ENCODE measurements at regions not wholly inside any gene's neighbourhood (a gene's known extent, or its start where the extent isn't known, plus 50 kb on each side); places are given as distances from the start of the nearest gene placed in this dataset.

- WGBS, 2 donors: 36 to 41% methylated on average over 14 of the region's 14 CpGs
- Histone ChIP-seq H3K9ac (ENCODE audit: insufficient read depth in 1 of 2, low read length in 2 of 2) (no peak overlapping the region), H3K36me3 (ENCODE audit: control insufficient read depth in 4 of 4, insufficient read depth in 4 of 4, low read length in 4 of 4) (no peaks in the 10 kb centered on the region), H3K27me3 (ENCODE audit: control insufficient read depth in 3 of 3, insufficient read depth in 3 of 3, low read length in 2 of 3) (peaks cover 0 to 9% (median 5%) of the 10 kb centered on the region in 3 donors), H3K27ac (ENCODE audit: low read depth in 1 of 2, low read length in 1 of 2) (no peak overlapping the region), H3K4me1 (ENCODE audit: control insufficient read depth in 5 of 5, insufficient read depth in 5 of 5, low read length in 5 of 5) (no peaks in the 10 kb centered on the region), H3K4me3 (no peak overlapping the region), H3K9me3 (ENCODE audit: control insufficient read depth in 4 of 4, insufficient read depth in 3 of 4, low read length in 3 of 4) (peaks cover 0 to 4% (median 0%) of the 10 kb centered on the region in 4 donors)
- peak; percentile 42 for ATAC-seq (ENCODE audit: insufficient read depth, low FRiP score)
- peak; percentile 71 to 85 (median 73) for DNase-seq
- TF ChIP-seq, protein P1, sequence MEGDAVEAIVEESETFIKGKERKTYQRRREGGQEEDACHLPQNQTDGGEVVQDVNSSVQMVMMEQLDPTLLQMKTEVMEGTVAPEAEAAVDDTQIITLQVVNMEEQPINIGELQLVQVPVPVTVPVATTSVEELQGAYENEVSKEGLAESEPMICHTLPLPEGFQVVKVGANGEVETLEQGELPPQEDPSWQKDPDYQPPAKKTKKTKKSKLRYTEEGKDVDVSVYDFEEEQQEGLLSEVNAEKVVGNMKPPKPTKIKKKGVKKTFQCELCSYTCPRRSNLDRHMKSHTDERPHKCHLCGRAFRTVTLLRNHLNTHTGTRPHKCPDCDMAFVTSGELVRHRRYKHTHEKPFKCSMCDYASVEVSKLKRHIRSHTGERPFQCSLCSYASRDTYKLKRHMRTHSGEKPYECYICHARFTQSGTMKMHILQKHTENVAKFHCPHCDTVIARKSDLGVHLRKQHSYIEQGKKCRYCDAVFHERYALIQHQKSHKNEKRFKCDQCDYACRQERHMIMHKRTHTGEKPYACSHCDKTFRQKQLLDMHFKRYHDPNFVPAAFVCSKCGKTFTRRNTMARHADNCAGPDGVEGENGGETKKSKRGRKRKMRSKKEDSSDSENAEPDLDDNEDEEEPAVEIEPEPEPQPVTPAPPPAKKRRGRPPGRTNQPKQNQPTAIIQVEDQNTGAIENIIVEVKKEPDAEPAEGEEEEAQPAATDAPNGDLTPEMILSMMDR (IDR thresholded peaks at IDR 0.05; ENCODE audit: control extremely low read depth, extremely low read depth): peak; percentile 30
Observed at GRCh38 chr18:51621113-51621863, 423.8 kb upstream of the MEX3C start.

- H3K27me3 ChIP-seq (ENCODE audit: control insufficient read depth in 3 of 3, insufficient read depth in 3 of 3, low read length in 2 of 3): peaks cover 0 to 9% (median 5%) of the 10 kb centered on the region in 3 donors
- H3K4me1 ChIP-seq (ENCODE audit: control insufficient read depth in 5 of 5, insufficient read depth in 5 of 5, low read length in 5 of 5): no peaks in the 10 kb centered on the region
- ATAC-seq (ENCODE audit: insufficient read depth, low FRiP score) (no peak), DNase-seq (no peak)
- no peak overlapping the region for H3K9ac ChIP-seq (ENCODE audit: insufficient read depth in 1 of 2, low read length in 2 of 2)
- no peak overlapping the region for H3K27ac ChIP-seq (ENCODE audit: low read depth in 1 of 2, low read length in 1 of 2)
- TF ChIP-seq, protein P1 (IDR thresholded peaks at IDR 0.05; ENCODE audit: control extremely low read depth, extremely low read depth): no peak
- H3K36me3 ChIP-seq (ENCODE audit: control insufficient read depth in 4 of 4, insufficient read depth in 4 of 4, low read length in 4 of 4): no peaks in the 10 kb centered on the region
- no peak overlapping the region for H3K4me3 ChIP-seq
- H3K9me3 ChIP-seq (ENCODE audit: control insufficient read depth in 4 of 4, insufficient read depth in 3 of 4, low read length in 3 of 4): peaks cover 0 to 4% (median 0%) of the 10 kb centered on the region in 4 donors
- 34 to 35% methylated on average over 5 of the region's 5 CpGs for WGBS, 2 donors
Observed at GRCh38 chr18:51621864-51622160, 424.3 kb upstream of the MEX3C start.

DNA sequence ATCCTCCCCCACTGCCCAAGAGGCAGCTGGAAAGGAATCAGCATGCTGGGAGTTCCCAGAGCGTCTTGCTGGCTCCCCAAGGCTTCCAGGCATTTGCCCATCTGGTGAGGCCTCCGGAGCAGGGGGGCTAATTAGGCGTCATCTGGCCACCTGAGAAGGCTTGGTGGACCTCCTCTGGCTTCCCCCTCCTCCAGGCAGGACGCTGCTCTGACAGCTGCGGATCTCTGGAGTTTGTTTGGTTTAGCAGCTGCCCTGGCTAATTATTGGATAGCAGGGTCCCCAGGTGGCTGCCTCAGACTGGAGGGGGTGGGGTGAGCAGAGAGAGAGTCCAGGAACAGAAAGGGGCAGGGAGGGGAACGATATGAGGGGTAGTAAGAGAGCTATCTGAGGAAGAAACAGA lies 425.2 kb upstream of the MEX3C start:
- no peak for DNase-seq
- Histone ChIP-seq H3K4me1 (ENCODE audit: control insufficient read depth in 5 of 5, insufficient read depth in 5 of 5, low read length in 5 of 5) (no peaks in the 10 kb centered on the region), H3K27me3 (ENCODE audit: control insufficient read depth in 3 of 3, insufficient read depth in 3 of 3, low read length in 2 of 3) (peaks cover 0 to 9% (median 5%) of the 10 kb centered on the region in 3 donors), H3K9me3 (ENCODE audit: control insufficient read depth in 4 of 4, insufficient read depth in 3 of 4, low read length in 3 of 4) (peaks cover 0 to 4% (median 0%) of the 10 kb centered on the region in 4 donors), H3K4me3 (no peak overlapping the region), H3K9ac (ENCODE audit: insufficient read depth in 1 of 2, low read length in 2 of 2) (no peak overlapping the region), H3K27ac (ENCODE audit: low read depth in 1 of 2, low read length in 1 of 2) (no peak overlapping the region), H3K36me3 (ENCODE audit: control insufficient read depth in 4 of 4, insufficient read depth in 4 of 4, low read length in 4 of 4) (no peaks in the 10 kb centered on the region)
- TF ChIP-seq, protein P1 (IDR thresholded peaks at IDR 0.05; ENCODE audit: control extremely low read depth, extremely low read depth): no peak
- ATAC-seq (ENCODE audit: insufficient read depth, low FRiP score): no peak
- WGBS, 2 donors: 23 to 26% methylated on average over 6 of the region's 6 CpGs

All from lung (tissue), 11 donors.